Pancreas (tissue), 10 donors: ENCODE measurements at regions not wholly inside any gene's neighbourhood (a gene's known extent, or its start where the extent isn't known, plus 50 kb on each side); places are given as distances from the start of the nearest gene placed in this dataset.
"Not testable (repeated sequence)": the region's sequence is repeated elsewhere in the genome, so short reads cannot be mapped to it uniquely, and the experiment has no call there.

Experiments
- ATAC-seq, 4 donors: fragments of 200-7000 bp; cut with Tn5 transposase; one replicate each; pipeline versions ENCODE4 v1.8.0 to v1.9.1; 2020; ENCODE audit warnings: mild to moderate bottlenecking in 4 of 4, moderate library complexity in 4 of 4
- DNase-seq, 6 donors: peaks; one replicate each; pipeline ENCODE4 v3.0.0-alpha.2; 2020
- FAIRE-seq: peaks from 2 replicates; lab custom pipeline; 2012; peaks lifted over from hg19 to GRCh38; lab: Jason Lieb, UNC
- H3K27ac ChIP-seq, 4 donors: fragments of 200-600 bp; sonication (generic); 1 replicate in 3 of 4; 2 replicates in 1 of 4; pipeline versions ENCODE4 v1.5.0 to v1.8.0; 2020
- H3K27me3 ChIP-seq, 4 donors: fragments of 200-600 bp; one replicate each; pipeline ENCODE4 v1.8.0; 2021
- H3K36me3 ChIP-seq, 3 donors: fragments of 200-600 bp; sonication (generic) in 1 of 3; one replicate each; pipeline versions ENCODE4 v1.5.0 to v1.8.0; 2020 to 2021
- H3K4me1 ChIP-seq, 3 donors: fragments of 200-600 bp; one replicate each; pipeline ENCODE4 v1.8.0; 2021
- H3K4me3 ChIP-seq, 4 donors: fragments of 200-600 bp; sonication (generic) in 2 of 4; one replicate each; pipeline versions ENCODE4 v1.5.0 to v1.8.0; 2020 to 2021
- H3K9me3 ChIP-seq, 4 donors: fragments of 200-600 bp; one replicate each; pipeline ENCODE4 v1.8.0; 2021
- CTCF ChIP-seq, 4 donors: fragments of 200-600 bp; sonication (generic) in 3 of 4; IDR thresholded peaks; one replicate each; pipeline versions ENCODE4 v1.5.0 to v1.8.0; 2021; ENCODE audit warnings: antibody characterized with exemption in 4 of 4
- WGBS, 2 donors: extraction: QIAGEN DNeasy Blood & Tissue Kit; methylation state at CpG; one replicate each; pipeline ENCODE4 v1.1.7; 2013; 5-methylcytosine and 5-hydroxymethylcytosine counted together
- intact Hi-C, 3 donors: fragments of 100-400 bp; cut with DNase I; formaldehyde crosslinking; loops; one replicate each; pipeline versions ENCODE4 v1.11.1 to v1.14.2; 2022
- donor health status: healthy with polysubstance abuse.
- donor health status: DM: no; HTN: no; CAD: no; lungs with moderate emphysema.
- donor health status: DM: no; HTN: no; CAD: no.
- donor health status: control.
- donor health status: control.
- donor health status: Bipolar disorder and iron deficiency.
- donor health status: DM: yes; HTN: yes; CAD: no.
- donor health status: DM: no; HTN: no; CAD: no.
- donor health status: DM: no; HTN: no; CAD: no.
- donor health status: DM: yes; HTN: yes; CAD: no.

GRCh38 chr12:13905794-13906193 is 75.6 kb downstream of the GRIN2B start:
- no peak overlapping the region for H3K4me3 ChIP-seq
- intact Hi-C loops, result no loop called here
- no peak for TF ChIP-seq CTCF (IDR thresholded peaks at IDR 0.05)
- H3K9me3 ChIP-seq, result no peaks in the 10 kb centered on the region
- no peak for FAIRE-seq
- 77 to 90% methylated on average over 4 of the region's 4 CpGs for WGBS, 2 donors
- H3K36me3 ChIP-seq, result no peaks in the 10 kb centered on the region
- H3K4me1 ChIP-seq, result no peaks in the 10 kb centered on the region
- ATAC-seq, result no peak
- H3K27ac ChIP-seq, result no peak overlapping the region
- no peaks in the 10 kb centered on the region for H3K27me3 ChIP-seq
- no peak for DNase-seq

GRCh38 chr12:13900718-13901117 is 80.7 kb downstream of the GRIN2B start:
- no peaks in the 10 kb centered on the region for H3K9me3 ChIP-seq
- WGBS, 2 donors, result 35 to 39% methylated on average over 3 of the region's 3 CpGs
- ATAC-seq, result peak in 1 of 4 donors; percentile 46
- no peaks in the 10 kb centered on the region for H3K36me3 ChIP-seq
- no peaks in the 10 kb centered on the region for H3K4me1 ChIP-seq
- TF ChIP-seq CTCF (IDR thresholded peaks at IDR 0.05), result no peak
- no peak overlapping the region for H3K4me3 ChIP-seq
- FAIRE-seq, result no peak
- H3K27ac ChIP-seq, result no peak overlapping the region
- intact Hi-C loops, result no loop called here
- H3K27me3 ChIP-seq, result no peaks in the 10 kb centered on the region
- DNase-seq, result no peak

GRCh38 chr12:13898387-13898786 is 83.0 kb downstream of the GRIN2B start:
- H3K27me3 ChIP-seq, H3K27ac ChIP-seq, H3K4me3 ChIP-seq, FAIRE-seq, H3K36me3 ChIP-seq, H3K9me3 ChIP-seq, H3K4me1 ChIP-seq, intact Hi-C loops, DNase-seq, ATAC-seq: not testable (repeated sequence)
- 81 to 96% methylated on average over 5 of the region's 5 CpGs for WGBS, 2 donors

- Histone ChIP-seq H3K36me3 (no peaks in the 10 kb centered on the region), H3K4me3 (no peak overlapping the region), H3K27ac (no peak overlapping the region), H3K9me3 (no peaks in the 10 kb centered on the region), H3K27me3 (no peaks in the 10 kb centered on the region), H3K4me1 (no peaks in the 10 kb centered on the region)
- FAIRE-seq, result no peak
- no peak for DNase-seq
- intact Hi-C loops, result no loop called here
- no peak for TF ChIP-seq CTCF (IDR thresholded peaks at IDR 0.05)
- ATAC-seq, result no peak
These were observed 83.6 kb downstream of the GRIN2B start for GRCh38 chr12:13897811-13898210.

GRCh38 chr12:13896063-13896626 is 85.3 kb downstream of the GRIN2B start:
- Histone ChIP-seq H3K27me3 (no peaks in the 10 kb centered on the region), H3K9me3 (no peaks in the 10 kb centered on the region), H3K27ac (no peak overlapping the region), H3K4me1 (no peaks in the 10 kb centered on the region), H3K36me3 (no peaks in the 10 kb centered on the region), H3K4me3 (no peak overlapping the region)
- TF ChIP-seq CTCF (IDR thresholded peaks at IDR 0.05), result no peak
- ATAC-seq, result no peak
- WGBS, 2 donors, result 65 to 68% methylated on average over 9 of the region's 9 CpGs
- FAIRE-seq, result no peak
- no peak for DNase-seq
- intact Hi-C loops, result no loop called here
